GM21515 (cell line): ENCODE measurements at regions not wholly inside any gene's neighbourhood (a gene's known extent, or its start where the extent isn't known, plus 50 kb on each side); places are given as distances from the start of the nearest gene placed in this dataset.

Experiments used
- ATAC-seq: cut with Tn5 transposase; IDR thresholded peaks from one replicate; pipeline ENCODE4 v1.9.1; 2021; ENCODE audit not compliant: unreplicated experiment

- no peak for ATAC-seq
Observed at GRCh38 chr7:156115582-156115981, 303.3 kb upstream of the SHH start.

DNA sequence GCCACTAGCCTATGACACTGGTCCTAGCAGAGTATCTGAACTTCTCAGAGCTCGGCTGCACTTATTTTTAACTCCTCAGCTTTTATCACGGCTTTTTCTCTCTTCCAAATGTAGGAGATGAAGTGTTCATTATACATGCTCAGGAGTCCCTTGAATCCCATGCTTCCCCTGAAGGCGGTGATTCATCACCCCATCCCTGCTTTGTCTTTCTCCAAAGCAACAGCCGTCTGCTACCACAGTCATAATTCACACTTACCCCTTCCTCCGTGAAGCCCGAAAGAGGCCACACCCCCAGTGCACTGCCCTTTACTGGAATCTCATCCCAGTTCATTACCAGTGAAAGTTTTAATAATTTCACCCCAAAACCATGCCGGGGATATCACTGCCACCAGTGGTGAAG lies 301.5 kb upstream of the SHH start:
- ATAC-seq: no peak

DNA sequence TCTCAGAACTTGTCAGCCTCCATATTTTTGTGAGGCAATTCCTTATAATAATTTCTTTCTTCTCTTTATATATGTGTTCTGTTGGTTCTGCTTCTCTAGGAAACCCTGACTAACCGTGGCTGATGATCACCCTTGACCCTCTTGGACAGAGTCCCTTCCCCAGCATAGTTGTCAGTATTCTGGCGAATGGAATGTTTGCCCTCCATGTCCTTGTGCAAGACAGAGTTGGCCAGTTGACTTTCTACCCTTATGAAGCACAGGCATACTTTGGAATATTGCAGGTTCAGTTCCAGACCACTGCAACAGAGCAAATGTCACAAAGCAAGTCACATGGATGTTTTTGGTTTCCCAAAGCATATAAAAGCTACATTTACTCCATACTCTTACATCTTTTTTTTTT lies 297.7 kb upstream of the SHH start:
- ATAC-seq: no peak

DNA sequence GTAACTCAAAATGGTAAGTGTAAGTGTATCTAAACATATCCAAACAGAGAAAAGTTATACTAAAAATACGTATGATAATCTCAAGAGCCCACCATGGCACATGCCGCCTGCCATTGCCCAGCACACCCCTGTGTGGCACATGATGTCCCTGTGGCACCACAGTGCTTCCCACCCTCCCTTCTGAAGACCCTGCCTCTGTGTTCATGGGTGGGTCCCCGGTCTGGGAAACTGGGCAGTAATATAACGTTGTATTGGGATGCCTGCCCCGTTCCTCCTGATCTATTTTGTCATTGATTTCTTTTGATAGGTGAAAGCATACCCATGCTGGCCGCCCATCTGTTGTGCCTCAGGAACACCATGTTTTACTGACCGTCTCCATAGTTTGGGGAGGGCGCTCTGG lies 296.8 kb upstream of the SHH start:
- no peak for ATAC-seq

DNA sequence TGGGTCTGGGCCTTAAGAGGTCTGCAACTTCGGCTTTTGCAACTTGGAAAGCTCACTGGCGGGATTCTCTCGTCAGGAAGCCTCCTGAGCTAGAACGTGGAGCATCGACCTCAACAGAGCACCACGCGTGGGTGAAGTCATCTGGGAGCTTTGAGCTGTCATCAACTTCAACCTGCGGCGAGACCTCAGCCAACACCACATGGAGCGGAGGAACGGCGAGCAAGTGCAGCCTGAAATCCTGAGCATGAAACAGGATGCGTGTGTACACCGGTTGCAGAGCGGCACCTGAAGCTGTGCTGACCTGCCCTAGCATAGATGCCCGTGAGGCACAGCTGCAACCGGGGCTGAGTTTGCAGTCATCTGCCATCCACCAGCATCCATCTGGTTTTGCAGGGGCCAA lies 295.7 kb upstream of the SHH start:
- ATAC-seq: no peak

DNA sequence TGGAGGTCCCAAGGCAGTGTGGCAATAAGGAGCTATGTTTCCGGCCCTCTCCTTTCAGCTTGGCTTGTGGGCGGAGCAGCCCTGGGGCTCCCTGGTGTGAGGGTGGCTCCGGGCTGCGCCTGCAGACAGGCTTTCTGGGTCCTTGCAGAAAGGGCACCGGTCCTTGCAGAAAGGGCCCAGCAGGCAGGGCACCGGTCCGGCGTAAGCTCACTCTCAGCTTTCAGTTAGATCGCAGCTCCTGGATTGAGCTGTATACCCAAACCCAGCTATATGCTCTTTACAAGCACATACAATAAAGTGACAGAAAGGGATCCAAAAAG lies 293.8 kb upstream of the SHH start:
- ATAC-seq: no peak

DNA sequence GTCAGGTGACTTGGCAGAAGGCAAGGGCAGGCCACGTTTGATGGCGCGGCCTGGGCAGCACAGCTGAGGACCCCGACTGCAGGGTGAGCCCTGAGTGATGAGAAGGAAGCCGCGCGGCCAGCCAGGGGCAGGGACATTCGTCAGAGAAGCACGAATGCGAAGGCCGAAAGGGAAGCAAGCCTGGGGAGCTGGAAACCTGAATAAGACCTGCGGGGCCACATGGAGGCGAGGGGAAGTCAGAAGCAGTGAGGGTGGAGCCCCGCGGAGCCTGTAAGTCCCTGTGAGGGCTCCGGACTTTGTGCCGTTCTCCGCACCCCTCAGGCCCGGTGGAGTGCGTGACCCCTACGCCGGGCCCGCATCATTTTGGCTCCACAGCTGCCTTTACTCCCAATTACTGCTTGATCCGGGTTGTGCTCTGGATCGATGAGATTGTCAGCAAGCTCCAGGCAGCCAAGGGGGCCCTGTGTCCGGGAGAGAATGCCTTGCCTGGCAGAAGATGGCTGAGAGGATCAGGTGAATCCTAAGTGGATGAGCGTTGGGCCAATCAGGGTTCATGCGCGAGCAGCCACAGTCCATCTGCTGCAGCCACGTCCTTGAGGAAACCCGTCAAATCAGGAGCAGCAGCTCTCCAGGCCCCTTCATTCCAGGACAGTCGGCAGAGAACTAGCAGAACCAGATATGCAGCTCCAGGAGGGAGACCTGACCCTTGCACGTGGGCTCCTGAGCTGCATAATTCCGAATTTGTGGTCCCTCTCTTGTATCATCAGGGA lies 293.3 kb upstream of the SHH start:
- no peak for ATAC-seq

GRCh38 chr7:156104501-156105336 lies 292.5 kb upstream of the SHH start:
- no peak for ATAC-seq

DNA sequence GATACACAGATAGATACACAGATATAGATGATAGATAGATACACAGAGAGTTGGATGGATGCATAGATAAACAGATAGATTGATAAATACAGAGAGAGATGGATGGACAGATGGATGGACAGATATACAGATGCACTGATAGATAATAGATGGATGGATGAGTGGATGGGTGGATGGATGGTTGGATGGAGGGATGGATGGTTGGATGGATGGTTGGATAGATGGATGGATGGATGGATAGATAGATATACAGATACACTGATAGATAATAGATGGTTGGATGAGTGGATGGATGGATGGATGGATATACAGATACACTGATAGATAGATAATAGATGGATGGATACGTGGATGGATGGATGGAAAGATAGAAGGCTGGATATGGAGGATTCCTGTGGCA lies 290.0 kb upstream of the SHH start:
- no peak for ATAC-seq

- no peak for ATAC-seq
Observed at GRCh38 chr7:156101355-156101754, 289.1 kb upstream of the SHH start.

GRCh38 chr7:156100086-156100485 lies 287.8 kb upstream of the SHH start:
- ATAC-seq: no peak

DNA sequence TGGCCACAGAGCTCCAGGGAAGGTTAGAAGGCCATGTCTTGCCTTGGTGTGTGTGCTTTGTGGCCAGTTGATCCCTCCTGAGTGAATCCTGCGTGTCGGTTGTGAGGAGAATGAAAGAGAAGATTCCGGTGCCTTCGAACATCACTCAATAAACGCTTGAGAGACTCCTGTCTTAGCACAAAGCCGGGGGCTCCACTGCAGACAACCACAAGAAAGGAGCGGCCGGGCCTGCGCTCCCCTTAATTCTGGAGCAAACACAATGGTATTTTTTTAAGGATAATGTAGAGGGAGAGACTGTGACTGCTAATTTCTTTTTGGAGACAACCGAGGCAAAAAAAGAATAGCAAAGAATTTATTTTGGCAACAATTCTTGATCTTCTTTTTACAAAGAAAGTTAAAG lies 286.8 kb upstream of the SHH start:
- ATAC-seq: no peak

- ATAC-seq: no peak
Observed at GRCh38 chr7:156096771-156097538, 284.7 kb upstream of the SHH start.

GRCh38 chr7:156095908-156096539 lies 283.8 kb upstream of the SHH start:
- no peak for ATAC-seq

DNA sequence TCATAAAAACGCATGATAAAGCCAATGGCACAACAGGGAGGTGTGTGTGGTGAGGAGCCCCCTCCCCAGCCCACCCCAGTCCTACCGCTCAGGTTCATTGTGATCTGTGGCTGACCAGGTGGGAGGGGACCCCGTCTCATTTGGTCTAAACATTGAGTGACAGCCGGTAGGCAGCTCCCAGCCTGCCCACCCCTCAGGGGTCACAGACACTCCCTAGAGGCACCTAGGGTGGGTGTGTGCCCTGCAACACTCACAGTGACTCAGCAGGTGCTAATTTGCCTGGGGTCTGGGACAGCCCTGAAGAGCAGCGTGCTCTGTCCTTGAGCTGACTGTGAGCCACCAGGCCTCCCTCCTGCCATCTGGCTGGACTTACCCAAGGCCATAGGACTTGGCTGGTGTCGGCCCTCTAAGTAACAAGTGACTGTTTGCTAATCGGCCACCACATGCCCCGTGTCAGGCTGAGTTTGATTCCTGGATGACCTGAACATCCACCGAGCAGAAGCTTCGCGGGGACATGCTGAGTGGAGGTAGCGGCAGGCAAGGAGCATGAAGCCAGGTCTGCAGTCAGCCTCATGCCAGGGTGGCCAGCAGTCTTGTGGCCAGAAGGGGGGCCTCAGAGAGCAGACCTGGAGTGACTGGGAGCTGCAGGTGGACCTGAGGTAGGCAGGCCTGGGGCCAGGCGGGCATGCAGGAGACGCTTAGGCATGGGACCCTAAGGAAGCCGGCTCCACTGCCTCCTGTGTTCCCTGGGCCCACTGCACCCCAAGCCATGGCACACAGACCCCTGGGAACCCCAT lies 282.3 kb upstream of the SHH start:
- no peak for ATAC-seq

GRCh38 chr7:156092307-156092706 lies 280.0 kb upstream of the SHH start:
- no peak for ATAC-seq

GRCh38 chr7:156091519-156092080 lies 279.3 kb upstream of the SHH start:
- ATAC-seq: no peak

DNA sequence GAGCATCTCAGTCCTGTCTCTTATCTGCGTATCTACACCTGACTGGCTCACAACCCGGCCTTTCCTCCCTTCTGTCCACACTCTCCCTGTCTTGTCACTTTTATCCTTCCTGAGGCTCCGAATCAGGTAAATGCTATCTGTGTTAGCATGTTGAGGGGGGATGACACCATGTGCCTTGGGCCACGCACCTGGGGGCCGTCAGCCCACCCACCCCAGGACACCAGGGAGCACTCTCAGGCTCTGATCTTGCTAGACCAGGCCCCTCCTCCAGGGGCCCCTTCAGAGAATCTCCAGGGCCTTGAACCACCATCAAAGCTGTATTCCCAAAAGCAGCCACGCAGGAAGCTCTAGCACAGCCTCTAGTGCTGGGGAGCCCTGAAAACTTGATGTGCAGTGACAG lies 278.7 kb upstream of the SHH start:
- no peak for ATAC-seq

DNA sequence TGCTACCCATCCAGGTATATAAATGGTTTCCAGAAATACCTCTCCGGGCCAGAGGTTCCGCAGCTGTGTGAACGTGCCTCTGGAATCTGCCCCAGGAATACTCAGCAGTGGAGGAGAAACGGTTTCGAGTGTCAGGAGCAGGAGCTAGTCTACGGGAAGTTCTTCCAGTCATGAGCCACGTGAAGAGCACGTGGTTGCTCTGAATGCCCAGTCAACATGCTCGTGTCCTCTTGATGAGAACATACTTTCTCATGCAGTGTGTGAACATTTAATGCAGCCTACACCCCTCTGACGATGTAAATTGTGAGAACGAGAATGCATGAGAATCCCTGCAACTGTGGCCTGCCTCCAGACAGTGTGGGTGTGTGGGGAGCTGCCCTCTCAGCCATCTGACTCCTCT lies 277.0 kb upstream of the SHH start:
- no peak for ATAC-seq

DNA sequence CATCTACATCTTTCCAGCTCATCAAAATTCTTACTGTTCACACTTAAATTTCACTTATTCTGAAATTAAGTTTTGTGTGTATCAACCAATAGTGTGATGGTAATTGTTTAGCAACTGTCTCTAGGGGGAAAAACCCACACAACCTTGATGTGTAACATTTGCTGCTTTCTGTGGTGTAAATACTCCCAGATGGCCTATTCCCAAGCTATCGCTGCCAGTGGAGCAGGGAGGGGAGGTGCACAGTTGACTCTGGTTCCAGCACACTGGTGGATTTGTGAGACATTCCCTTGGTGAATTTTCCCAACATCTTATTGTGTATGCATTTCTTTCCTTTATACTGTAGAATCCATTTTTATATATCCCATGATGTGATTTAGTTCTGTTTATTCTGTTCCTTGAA lies 275.9 kb upstream of the SHH start:
- no peak for ATAC-seq
